OCI-LY7 (cell line): ENCODE measurements at regions not wholly inside any gene's neighbourhood (a gene's known extent, or its start where the extent isn't known, plus 50 kb on each side); places are given as distances from the start of the nearest gene placed in this dataset.

Source experiments
- BruUV-seq: library from RNA; stranded (reverse); fragments of 400-500 nt; replicated peaks from 2 replicates; lab custom pipeline; 2021; lab: Mats Ljungman, UMichigan
- CTCF ChIA-PET: fragments of 300-600 bp; sonication (Branson Sonifier 250); formaldehyde crosslinking; loops from one replicate; lab custom pipeline; 2022; ENCODE audit warnings: antibody characterized with exemption; ENCODE audit not compliant: unreplicated experiment; lab: Charles Lee
- POLR2A ChIA-PET: fragments of 300-600 bp; sonication (Branson Sonifier 250); formaldehyde crosslinking; loops from one replicate; lab custom pipeline; 2022; ENCODE audit warnings: antibody characterized with exemption; lab: Charles Lee
- DNase-seq: peaks from one replicate; pipeline ENCODE4 v3.0.0-alpha.2; 2015; ENCODE audit warnings: low spot score
- H2AFZ ChIP-seq: fragments of 200-600 bp; sonication (generic), shearing (Covaris generic); 2 replicates; pipeline ENCODE4 v1.6.1; 2014; ENCODE audit warnings: mild to moderate bottlenecking, antibody characterized with exemption, low read length, moderate library complexity
- H3K27ac ChIP-seq: fragments of 200-600 bp; sonication (generic); 2 replicates; pipeline ENCODE4 v1.5.1; 2014; ENCODE audit warnings: mixed run types, low read depth, mild to moderate bottlenecking, moderate library complexity, low read length, inconsistent platforms; ENCODE audit not compliant: poor library complexity, severe bottlenecking
- H3K36me3 ChIP-seq: fragments of 200-600 bp; sonication (generic); 2 replicates; pipeline ENCODE4 v1.6.1; 2014; ENCODE audit warnings: mild to moderate bottlenecking, antibody characterized with exemption, low read length, moderate library complexity, mixed read lengths; ENCODE audit not compliant: insufficient read depth
- H3K4me1 ChIP-seq: fragments of 200-600 bp; sonication (generic); 2 replicates; pipeline ENCODE4 v1.5.1; 2014; ENCODE audit warnings: mild to moderate bottlenecking, low read length; ENCODE audit not compliant: insufficient read depth, poor library complexity, severe bottlenecking
- H3K4me2 ChIP-seq: fragments of 200-600 bp; sonication (generic); 2 replicates; pipeline ENCODE4 v1.6.1; 2014; ENCODE audit warnings: mild to moderate bottlenecking, low read length
- H3K4me3 ChIP-seq: fragments of 200-600 bp; sonication (generic); 2 replicates; pipeline ENCODE4 v1.5.1; 2014; ENCODE audit warnings: mild to moderate bottlenecking, low read depth, low read length; ENCODE audit not compliant: poor library complexity, severe bottlenecking
- H3K79me2 ChIP-seq: fragments of 200-600 bp; sonication (generic); 2 replicates; pipeline ENCODE4 v1.6.1; 2016; ENCODE audit warnings: low read depth, mild to moderate bottlenecking, low read length, moderate library complexity, mixed read lengths; ENCODE audit not compliant: insufficient read depth
- H3K9me2 ChIP-seq: fragments of 200-600 bp; sonication (generic); 2 replicates; pipeline ENCODE4 v1.6.1; 2016; ENCODE audit warnings: mild to moderate bottlenecking, low read length, mixed read lengths; ENCODE audit not compliant: insufficient read depth
- H3K9me3 ChIP-seq: fragments of 200-600 bp; sonication (generic); 2 replicates; pipeline ENCODE4 v1.6.1; 2014; ENCODE audit warnings: mild to moderate bottlenecking, mixed run types, low read length, mixed read lengths
- H4K20me1 ChIP-seq: fragments of 200-600 bp; sonication (generic); 2 replicates; pipeline ENCODE4 v1.6.1; 2014; ENCODE audit warnings: mild to moderate bottlenecking, antibody characterized with exemption, low read length, moderate library complexity, mixed read lengths; ENCODE audit not compliant: insufficient read depth
- EZH2phosphoT487 ChIP-seq: fragments of 200-600 bp; sonication (generic); IDR thresholded peaks from 2 replicates; pipeline ENCODE4 v1.6.1; 2018; ENCODE audit warnings: low read depth, borderline replicate concordance, mild to moderate bottlenecking, mixed run types, antibody characterized with exemption, low read length, moderate library complexity, mixed read lengths
- intact Hi-C: fragments of 100-400 bp; cut with micrococcal nuclease; formaldehyde crosslinking; loops from one replicate; pipeline ENCODE4 v1.10.0; 2022; ENCODE audit not compliant: unreplicated experiment
- TF ChIP-seq, protein P1 (sequence below): fragments of 200-600 bp; sonication (generic); conservative IDR thresholded peaks from 2 replicates; pipeline ENCODE4 v1.5.1; 2014; ENCODE audit warnings: mild to moderate bottlenecking, antibody characterized with exemption, low read length, moderate library complexity, mixed read lengths

DNA sequence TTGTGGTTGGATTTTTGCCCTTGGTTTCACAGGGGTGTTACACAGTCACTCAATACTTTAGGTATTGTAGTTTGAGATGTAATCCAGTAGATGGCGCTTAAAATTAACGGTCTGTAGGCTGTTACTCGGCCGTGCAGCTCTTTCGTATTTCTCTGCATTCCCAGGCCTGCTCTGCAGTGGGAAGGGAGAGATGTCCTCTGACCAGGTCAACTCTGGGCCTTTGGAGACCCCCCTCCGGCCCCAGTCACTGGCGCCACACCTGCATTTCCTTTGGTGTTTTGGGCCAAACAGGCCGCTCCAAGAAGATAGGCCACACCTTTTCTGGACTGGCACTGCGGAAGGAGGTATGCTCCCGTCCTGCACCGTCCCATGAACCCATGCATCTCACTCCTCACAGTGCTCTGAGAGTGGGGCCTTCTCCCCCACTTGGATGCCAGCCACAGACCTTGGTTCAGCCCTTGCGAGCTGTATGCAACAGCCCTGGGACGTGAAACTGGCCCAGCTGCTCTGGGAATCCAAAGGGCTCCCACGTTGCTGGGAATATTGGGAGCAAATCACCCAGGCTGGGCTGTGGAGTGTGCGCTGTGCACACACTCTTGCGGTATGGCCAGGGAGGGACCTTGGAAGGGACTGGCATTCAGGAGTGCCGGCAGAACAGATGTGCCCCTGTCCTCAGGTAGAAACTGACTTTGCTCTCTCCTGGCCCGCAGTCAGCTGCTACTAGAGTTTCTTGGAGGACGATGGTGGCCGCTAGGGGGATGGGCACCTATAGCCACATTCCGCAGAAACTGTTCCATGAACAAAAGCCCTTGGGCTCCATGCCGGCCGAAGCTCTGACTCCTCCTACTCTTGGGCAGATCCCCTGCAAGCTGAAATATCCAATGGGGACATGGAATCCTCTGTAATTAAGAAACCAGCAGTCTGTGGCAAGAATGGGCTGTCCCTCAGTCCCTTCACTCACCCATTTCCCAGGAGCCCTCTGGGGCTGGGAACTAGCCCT is 410.5 kb upstream of the CADM2 start:
- H3K9me2 ChIP-seq, result no peaks in the 10 kb centered on the region
- H4K20me1 ChIP-seq, result no peaks in the 10 kb centered on the region
- POLR2A ChIA-PET, result interaction anchor here (0.6 kb wide), 3 partner anchors 193 to 962 kb away, joined by 3 read pairs; no protein-coding TSS in a partner anchor
- no peaks in the 10 kb centered on the region for H3K4me1 ChIP-seq
- H3K4me3 ChIP-seq, result no peak overlapping the region
- no peak overlapping the region for H2AFZ ChIP-seq
- no peaks in the 10 kb centered on the region for H3K36me3 ChIP-seq
- TF ChIP-seq, protein P1, sequence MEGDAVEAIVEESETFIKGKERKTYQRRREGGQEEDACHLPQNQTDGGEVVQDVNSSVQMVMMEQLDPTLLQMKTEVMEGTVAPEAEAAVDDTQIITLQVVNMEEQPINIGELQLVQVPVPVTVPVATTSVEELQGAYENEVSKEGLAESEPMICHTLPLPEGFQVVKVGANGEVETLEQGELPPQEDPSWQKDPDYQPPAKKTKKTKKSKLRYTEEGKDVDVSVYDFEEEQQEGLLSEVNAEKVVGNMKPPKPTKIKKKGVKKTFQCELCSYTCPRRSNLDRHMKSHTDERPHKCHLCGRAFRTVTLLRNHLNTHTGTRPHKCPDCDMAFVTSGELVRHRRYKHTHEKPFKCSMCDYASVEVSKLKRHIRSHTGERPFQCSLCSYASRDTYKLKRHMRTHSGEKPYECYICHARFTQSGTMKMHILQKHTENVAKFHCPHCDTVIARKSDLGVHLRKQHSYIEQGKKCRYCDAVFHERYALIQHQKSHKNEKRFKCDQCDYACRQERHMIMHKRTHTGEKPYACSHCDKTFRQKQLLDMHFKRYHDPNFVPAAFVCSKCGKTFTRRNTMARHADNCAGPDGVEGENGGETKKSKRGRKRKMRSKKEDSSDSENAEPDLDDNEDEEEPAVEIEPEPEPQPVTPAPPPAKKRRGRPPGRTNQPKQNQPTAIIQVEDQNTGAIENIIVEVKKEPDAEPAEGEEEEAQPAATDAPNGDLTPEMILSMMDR, result peak; percentile 79
- no peak for TF ChIP-seq EZH2phosphoT487
- no TSS peak for BruUV-seq
- CTCF ChIA-PET, result interaction anchor here (0.6 kb wide), 1 partner anchor 1028 kb away, joined by 3 read pairs; no protein-coding TSS in a partner anchor
- H3K79me2 ChIP-seq, result no peaks in the 10 kb centered on the region
- DNase-seq, result peak; percentile 30
- H3K9me3 ChIP-seq, result no peaks in the 10 kb centered on the region
- H3K4me2 ChIP-seq, result no peak overlapping the region
- intact Hi-C loops, result loop anchor here (5.0 to 10.0 kb wide), 2 partner anchors 417 to 1029 kb away; no protein-coding TSS in a partner anchor
- H3K27ac ChIP-seq, result no peak overlapping the region

DNA sequence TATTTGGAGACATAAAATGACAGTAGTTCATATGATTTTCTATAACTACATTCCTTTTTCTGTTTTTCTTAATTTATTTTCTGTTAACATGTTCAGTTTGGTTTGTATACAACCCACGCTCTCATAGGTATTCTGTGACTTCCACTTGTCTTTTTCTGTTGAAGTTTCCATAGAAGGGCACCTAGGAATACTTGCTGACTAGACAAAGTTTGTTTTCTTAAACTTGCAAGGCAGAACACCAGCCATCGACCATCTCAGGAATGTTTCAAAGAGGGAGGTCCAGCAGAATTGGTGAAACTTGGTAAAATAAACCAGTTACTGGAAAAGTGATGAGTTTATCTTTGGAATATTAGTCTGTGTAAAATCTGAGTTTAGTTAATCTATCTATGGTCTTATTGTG is 403.2 kb upstream of the CADM2 start:
- Histone ChIP-seq H3K79me2 (no peaks in the 10 kb centered on the region), H3K36me3 (no peaks in the 10 kb centered on the region), H3K9me2 (no peaks in the 10 kb centered on the region), H3K4me1 (no peaks in the 10 kb centered on the region), H2AFZ (no peak overlapping the region), H4K20me1 (no peaks in the 10 kb centered on the region), H3K9me3 (no peaks in the 10 kb centered on the region), H3K27ac (no peak overlapping the region), H3K4me3 (no peak overlapping the region), H3K4me2 (no peak overlapping the region)
- ChIA-PET POLR2A (no interaction called here), CTCF (no interaction called here)
- TF ChIP-seq EZH2phosphoT487, result no peak
- TF ChIP-seq, protein P1, result no peak
- BruUV-seq, result no TSS peak
- intact Hi-C loops, result no loop called here
- DNase-seq, result no peak
